Erythroblast (primary cell): ENCODE measurements at regions not wholly inside any gene's neighbourhood (a gene's known extent, or its start where the extent isn't known, plus 50 kb on each side); places are given as distances from the start of the nearest gene placed in this dataset.

Source experiments
- DNase-seq, 2 experiments: peaks; one replicate each; lab custom pipeline; 2025; lab: John Stamatoyannopoulos, UW
- GATA1 ChIP-seq: IDR thresholded peaks from 2 replicates; pipeline ENCODE4 v1.6.1; 2011; ENCODE audit warnings: low read depth, mild to moderate bottlenecking, control low read depth, low read length, moderate library complexity
- POLR2A ChIP-seq: IDR thresholded peaks from 2 replicates; pipeline ENCODE4 v1.6.1; 2011; ENCODE audit warnings: mild to moderate bottlenecking, low read length

DNA sequence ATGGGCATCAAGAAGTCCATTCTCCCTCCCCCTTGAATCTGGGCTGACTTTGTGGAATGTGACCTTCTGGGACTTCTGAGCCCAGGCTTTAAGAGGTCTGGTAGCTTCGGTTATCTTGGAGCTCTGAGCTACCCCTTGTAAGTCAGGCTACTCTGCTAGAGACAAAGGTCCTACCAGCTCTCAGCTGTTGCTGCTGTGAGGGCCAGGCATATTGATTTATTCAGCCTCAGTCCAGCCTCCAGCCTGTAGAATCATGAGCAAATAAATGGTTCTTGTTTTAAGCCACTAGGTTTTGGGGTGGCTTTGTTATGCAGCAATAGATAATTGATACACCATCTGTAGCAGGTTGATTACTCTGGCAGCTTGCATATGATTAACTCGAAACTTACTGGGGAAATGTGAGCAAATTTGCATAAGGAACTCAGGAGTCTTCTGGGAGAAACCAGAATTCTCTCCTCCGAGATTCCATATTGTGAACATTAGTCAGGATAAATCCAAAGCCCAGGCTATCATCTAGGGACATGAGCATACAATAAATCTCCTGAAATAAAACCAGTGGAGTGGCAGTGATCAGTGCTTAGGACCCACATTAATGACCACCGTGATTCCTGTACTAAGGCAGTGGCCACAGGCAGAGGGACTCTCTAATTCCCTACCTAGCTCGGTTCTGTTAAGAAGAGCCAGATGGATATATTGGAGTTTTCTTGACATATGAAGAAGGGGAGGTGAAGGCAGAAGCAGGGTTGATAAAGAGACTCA lies 336.1 kb downstream of the CDC5L start:
- TF ChIP-seq POLR2A (no peak), GATA1 (no peak)

DNA sequence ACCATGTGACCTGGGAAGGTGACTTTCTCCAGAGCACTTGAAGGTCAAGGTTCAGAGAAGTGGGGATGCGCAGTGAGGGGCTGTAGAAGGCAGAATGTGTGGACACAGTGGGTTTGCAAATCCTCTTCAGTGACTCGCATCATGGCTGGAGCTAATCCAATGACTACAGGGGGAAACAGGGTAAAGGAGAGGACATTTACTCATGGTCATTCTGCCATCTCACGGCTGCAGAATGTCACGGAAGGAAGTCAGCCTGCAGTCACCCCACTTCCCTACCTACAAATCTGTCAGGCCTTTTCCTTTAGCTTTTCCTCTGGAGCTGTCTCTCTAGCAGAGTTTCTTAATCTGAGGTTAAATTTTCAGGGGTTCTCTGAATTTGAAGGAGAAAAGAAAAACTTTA lies 337.6 kb downstream of the CDC5L start:
- no peak for DNase-seq
- TF ChIP-seq POLR2A (no peak), GATA1 (no peak)

More for the DNA sequence above, 336.1 kb downstream of the CDC5L start:
- no peak for DNase-seq

DNA sequence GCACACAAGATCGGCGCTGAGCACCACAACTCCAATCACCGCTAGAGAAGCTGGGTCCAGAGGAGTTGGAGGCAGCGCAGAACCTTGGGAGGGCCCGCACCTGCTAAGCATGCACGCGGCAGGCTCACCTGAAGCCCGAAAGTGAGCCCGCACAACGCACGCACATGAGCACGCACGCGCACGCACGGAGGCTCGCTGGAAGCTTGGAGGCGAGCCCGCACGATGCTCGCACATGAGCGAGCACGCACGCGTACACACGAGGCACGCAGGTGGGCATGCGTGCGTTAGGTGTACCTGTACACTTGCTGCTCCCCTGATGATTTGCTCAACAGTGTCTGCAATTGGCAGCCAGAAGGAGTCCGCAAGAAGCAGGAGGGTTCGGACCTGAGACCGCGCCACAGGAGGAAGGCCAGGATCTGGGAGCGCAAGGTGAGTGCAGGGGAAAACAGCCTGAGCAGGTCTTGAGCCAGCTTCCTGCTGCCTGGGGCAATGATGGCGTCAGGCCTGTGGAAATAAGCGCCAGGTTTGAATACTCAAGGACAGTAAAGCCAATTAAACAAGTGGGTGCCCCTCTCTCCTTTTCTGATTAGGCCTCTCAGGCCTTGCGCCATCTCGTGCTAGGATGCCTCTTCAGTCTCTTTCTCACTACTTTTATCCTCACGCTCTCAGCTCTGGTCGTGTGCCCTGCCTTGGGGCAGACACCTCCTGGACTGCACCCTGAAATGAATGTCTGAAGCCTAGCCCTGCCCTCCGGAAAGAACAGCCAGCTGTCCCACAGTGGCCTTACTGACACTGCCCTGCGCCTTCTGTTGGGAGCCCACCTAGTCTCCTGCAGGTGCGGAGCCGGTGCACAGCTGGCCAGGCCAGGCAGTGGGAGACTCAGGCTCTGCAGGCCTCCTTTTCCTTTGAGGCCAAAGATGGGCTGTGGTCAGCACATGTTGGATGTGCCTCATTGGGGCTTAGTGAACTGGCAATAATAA lies 340.4 kb downstream of the CDC5L start:
- no peak for DNase-seq
- TF ChIP-seq POLR2A: no peak
- no peak for TF ChIP-seq GATA1

DNA sequence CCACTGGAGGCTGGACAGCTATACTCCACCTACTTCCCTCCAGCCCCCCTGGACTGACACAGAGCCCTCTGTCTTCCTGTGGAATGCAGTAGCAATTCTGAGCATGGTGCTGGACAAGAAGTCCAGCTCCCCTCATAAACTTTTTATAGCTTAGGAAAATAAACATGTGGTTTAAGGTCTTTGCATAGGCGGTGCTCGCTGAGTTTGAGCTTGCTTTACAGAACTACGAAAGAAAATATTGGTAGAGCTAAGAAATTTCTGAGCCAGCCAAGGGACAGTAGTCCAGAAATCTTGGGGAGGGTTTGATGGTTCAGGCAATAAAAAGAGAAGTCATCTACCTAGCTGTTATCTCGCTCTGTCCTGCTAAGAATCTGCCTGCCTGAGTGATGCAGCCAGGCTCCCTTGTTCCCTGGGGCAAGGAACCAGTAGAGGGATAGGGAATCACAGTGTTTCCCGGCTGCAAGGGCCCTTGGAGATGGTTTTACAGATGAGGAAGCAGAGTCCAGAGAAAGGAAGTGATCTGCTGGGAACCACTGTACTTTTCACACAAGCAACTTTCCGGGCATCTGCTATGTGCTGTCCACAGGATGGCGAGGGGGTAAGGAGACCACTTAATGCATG lies 343.4 kb downstream of the CDC5L start:
- no peak for DNase-seq
- TF ChIP-seq GATA1 (no peak), POLR2A (no peak)

DNA sequence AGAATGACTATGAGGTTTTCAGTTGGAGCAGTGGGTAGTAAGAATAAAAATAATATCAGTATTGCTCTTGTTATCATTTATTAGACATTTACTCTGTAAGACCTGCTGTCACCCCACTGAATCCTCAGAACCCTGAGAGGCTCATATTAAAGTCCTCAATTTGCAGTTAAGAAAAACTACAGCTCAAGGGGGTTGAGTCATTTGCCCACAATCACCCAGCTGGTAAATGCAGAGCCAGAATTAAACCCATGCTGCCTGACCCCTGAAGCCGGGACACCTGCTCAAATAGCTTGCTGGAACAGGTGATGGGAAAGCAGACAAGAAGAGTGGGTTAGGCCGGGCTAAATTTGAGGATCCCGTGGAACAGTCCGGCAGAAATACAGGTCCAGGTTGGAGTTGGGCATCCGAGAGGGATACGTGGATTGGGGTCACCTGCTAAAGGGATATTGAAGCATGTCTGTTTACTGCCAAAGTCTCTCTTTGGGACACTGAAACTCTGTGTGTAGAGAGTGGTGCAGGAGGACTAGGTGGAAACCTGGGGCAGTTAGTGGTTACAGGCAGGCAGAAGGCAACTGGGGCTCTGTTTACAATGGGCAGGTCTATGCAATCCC lies 344.1 kb downstream of the CDC5L start:
- no peak for TF ChIP-seq GATA1
- no peak for DNase-seq

DNA sequence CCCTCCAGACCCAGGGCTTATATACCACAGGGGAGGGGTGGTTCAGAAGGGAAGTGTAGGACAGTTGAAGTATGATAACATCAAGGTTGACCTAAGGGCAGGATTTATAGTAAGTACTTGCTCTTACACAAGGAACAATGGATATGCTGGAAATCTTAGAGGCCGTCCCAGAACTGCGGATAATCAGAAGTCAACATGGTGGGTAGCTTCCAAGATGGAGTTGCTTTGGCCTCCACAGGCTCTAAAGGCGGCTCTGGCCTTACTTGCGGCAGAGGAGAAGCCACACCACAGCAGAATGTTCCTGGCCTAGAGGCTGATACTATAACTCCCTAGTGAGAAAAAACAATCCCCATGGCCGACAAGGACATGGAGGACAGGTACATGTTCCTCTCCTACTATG lies 344.7 kb downstream of the CDC5L start:
- no peak for DNase-seq
- TF ChIP-seq POLR2A: no peak
- no peak for TF ChIP-seq GATA1

DNA sequence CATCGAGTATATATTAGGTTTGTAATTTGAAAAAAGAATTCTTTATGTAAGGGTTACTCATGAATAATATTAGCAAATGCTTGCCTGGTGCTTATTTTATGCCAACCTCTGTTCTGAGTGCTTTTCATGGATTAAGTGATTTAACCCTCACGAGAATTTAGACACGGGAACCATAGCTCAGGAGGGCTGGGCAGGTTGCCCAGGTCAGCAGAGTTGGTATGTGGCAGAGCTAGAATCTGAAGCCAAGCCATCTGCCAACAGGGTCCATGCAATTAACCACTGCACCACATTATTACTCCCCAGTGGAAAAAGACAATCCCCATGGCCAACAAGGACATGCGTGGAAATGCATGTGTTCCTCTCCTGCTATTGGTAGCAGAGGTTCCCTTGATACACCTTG lies 345.6 kb downstream of the CDC5L start:
- TF ChIP-seq POLR2A: no peak
- TF ChIP-seq GATA1: no peak
- no peak for DNase-seq

DNA sequence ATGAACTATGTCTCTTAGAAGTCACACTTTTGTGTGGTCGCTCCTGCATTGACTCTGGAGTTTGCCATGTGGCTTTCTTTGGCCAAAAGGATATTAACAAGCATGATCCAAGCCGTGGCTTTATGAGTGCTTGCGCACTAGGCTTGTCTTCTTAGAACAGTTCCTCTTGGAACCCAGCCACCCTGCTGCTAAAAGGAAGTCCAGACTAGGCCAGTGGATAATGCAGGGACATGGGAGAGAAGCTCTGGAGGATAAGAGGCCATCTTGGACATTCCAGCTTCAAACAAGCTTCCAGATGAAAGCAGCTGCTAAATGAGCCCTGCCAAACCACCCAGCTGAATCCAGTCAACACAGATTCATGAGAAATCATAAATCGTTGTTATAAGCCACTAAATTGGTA lies 346.4 kb downstream of the CDC5L start:
- DNase-seq: no peak
- TF ChIP-seq GATA1 (no peak), POLR2A (no peak)

DNA sequence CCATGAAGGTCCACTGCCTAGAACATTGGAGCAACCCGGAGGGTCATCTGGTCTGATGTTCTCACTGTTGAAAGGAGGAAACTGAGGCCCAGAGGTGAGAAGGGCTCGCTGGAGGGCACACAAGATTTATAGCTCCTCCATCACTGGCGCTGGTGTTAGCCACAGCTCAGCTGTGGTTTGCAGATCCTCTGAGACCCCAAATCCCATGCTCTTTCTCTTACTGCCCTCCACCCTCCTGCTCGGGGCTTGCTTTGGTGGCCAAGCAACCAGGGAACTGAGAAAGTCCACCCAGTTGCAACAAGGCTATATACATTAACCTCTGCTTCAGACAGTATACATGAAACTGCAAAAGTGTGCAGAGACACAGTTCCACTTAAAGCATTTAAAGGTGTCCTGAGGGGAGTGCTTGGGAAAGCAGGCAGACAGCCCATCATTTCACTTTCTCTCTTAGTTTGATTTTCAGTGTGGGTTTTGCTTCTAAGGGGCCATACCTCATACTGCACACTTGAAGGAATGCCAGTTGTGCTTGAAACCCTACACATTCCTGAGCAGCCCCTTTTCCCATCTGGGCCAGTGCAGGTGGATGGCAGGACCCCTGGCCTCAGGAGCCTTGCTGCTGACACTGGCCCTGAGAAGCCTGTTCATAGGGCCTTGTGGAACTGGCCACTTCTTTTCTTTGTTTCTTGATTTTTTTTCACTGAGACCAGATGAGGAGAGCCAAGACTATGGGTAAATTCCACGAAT lies 347.6 kb downstream of the CDC5L start:
- TF ChIP-seq GATA1 (no peak), POLR2A (no peak)

DNA sequence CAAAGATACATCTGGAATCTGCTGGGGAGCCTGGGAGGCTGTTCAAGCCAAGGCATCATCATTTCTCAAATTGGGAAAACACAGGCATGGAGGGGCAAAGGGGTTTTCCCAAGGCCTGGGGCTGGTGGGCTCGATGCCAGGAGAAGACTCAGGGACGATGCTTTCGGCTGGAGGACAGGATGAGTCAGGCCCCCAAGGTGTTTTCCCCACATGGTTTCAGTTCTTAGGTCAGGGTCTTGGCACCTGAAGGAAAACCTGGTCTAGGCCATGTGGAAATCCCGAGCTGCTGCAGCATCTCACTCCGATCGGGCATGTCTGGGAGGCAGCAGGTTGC lies 348.1 kb downstream of the CDC5L start:
- no peak for TF ChIP-seq GATA1
- DNase-seq: no peak

More for the DNA sequence above, 347.6 kb downstream of the CDC5L start:
- DNase-seq: no peak

DNA sequence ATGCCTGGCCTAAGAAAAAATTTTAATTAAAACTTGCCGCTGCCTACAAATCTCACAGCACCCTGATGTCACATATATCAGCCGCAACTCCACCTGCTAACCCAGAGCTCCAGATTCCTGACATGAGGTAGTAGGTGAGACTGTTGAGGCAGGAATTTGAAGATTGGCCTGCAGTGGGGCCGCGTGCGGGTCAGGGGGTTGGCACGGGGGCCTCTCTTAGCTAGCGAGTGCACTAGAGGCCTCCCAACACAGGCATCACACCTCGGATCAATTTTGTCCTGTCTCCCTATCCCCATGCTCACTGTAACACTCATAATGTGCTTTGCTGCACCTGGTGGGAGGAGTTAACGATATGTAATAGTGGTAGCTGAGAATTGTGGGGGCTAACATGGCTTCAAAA lies 349.8 kb downstream of the CDC5L start:
- no peak for DNase-seq
- no peak for TF ChIP-seq POLR2A
- TF ChIP-seq GATA1: no peak

DNA sequence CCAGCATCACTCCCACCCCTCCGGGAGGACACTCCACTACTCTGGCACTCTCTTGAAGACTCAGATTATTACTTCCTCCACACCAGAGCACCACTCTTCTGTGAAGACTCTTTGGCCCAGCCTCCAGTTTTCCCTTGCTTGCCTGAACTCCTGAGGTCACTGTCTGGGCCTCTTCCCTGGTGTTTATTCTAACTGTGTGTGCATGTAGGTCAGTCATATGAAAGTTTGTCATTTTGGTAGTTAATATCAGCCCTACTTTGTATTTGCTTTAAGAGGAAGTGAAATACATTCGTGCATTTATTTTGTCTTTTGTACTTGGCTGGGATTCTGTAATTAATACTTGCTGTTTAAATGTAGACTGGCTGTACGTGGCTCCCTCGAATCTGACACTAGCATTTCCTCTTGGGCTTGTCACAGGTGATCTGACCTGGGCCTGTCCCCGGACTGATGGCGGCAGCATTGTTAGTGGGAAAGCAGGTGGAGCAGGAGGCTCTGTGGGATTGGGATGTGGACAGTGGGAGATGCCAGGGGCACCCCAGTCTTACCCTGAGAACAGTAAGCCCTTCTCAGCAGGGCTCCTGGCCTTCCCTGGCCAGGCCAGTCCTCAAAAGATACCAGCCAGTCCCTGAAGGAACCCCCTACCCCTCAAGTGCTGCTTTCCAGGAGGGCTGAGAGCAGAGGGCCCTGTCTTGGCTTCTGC lies 350.5 kb downstream of the CDC5L start:
- DNase-seq: no peak
- TF ChIP-seq GATA1 (no peak), POLR2A (no peak)

DNA sequence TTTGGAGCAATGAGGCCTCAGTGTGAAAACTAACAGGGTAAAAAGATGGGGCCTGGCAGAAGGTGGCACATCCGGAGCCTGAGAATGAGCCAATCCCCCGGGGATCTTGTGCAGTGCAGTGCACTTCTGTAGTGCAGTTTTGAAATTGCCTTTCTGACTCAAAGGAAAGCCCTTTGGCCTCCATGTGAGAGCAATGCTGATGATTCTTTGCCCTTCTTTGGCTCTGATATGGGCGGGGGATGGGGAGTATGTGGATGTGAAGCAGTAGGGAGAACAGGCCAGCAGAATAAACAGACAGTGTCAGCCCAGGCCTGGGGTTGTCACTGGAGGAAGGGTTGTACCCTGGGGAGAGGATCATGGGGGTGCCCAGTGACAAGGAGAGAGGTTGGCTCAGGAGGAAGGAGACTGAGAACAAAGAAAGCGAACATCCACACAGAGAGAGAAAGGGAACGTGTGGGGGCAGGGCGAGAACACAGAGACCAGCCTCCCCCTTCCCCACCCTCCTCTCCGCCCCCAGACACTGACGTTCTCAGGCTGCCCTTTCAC lies 351.2 kb downstream of the CDC5L start:
- DNase-seq: no peak

More for the DNA sequence above, 351.2 kb downstream of the CDC5L start:
- TF ChIP-seq POLR2A (no peak), GATA1 (no peak)
